GM12873 (cell line): ENCODE measurements at regions not wholly inside any gene's neighbourhood (a gene's known extent, or its start where the extent isn't known, plus 50 kb on each side); places are given as distances from the start of the nearest gene placed in this dataset.

Experiments
- TF ChIP-seq, protein P1 (sequence below): IDR thresholded peaks from 2 replicates; pipeline ENCODE4 v1.5.1; 2012; ENCODE audit warnings: low read depth, mild to moderate bottlenecking, moderate library complexity, low read length, control low read depth; ENCODE audit not compliant: insufficient read depth; ENCODE audit errors: missing control alignments

GRCh38 chr20:9963029-9963428, 71.8 kb upstream of the ANKEF1 start:
- TF ChIP-seq, protein P1, sequence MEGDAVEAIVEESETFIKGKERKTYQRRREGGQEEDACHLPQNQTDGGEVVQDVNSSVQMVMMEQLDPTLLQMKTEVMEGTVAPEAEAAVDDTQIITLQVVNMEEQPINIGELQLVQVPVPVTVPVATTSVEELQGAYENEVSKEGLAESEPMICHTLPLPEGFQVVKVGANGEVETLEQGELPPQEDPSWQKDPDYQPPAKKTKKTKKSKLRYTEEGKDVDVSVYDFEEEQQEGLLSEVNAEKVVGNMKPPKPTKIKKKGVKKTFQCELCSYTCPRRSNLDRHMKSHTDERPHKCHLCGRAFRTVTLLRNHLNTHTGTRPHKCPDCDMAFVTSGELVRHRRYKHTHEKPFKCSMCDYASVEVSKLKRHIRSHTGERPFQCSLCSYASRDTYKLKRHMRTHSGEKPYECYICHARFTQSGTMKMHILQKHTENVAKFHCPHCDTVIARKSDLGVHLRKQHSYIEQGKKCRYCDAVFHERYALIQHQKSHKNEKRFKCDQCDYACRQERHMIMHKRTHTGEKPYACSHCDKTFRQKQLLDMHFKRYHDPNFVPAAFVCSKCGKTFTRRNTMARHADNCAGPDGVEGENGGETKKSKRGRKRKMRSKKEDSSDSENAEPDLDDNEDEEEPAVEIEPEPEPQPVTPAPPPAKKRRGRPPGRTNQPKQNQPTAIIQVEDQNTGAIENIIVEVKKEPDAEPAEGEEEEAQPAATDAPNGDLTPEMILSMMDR, result no peak

- TF ChIP-seq, protein P1, result no peak
Observed at GRCh38 chr20:9958693-9959092, 76.1 kb upstream of the ANKEF1 start.

DNA sequence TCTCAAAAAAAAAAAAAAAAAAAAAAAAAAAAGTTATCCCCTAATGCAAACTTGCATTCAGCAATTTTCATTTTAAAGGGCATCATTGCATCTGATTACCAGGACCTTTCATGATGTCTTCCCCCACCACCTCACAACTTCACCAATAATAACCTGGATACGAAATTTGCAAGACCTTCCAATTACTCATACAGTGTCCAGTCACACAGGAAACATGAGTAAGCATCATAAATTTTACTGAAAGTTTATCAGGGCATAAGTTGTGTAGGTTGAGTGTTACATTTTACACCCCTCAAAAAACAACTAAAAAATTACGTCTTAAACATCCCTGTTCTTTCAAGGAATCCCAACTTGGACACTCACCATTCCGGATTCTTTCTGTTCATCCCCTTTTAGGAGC, 79.1 kb upstream of the ANKEF1 start:
- TF ChIP-seq, protein P1, result no peak

DNA sequence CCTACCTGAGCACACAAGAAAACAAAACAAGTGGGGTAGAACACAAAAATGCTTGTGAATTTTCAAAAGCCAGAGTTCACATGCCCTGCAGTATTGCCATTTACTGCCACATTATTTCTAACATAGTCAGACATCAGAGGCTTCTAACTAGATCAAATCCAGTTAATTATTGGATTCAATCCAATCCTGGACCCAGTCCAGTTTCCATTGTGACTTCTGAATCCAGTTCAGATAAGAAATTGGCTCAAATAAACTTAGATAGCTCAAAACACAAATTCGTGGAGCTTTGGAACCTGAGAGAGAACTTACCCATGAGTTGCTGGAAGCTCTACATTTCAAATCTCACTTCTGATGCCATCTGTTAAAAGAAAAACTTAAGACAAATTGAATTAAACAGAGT, 85.2 kb upstream of the ANKEF1 start:
- TF ChIP-seq, protein P1, result no peak

- TF ChIP-seq, protein P1, result no peak
Observed at GRCh38 chr20:9945408-9945807, 89.4 kb upstream of the ANKEF1 start.

GRCh38 chr20:9942736-9943135, 92.1 kb upstream of the ANKEF1 start:
- TF ChIP-seq, protein P1, result no peak

GRCh38 chr20:9940329-9940728, 94.5 kb upstream of the ANKEF1 start:
- TF ChIP-seq, protein P1, result no peak
